Activated CD4-positive, alpha-beta T cell treated with anti-CD3 and anti-CD28 coated beads for 4 hours (primary cell): ENCODE measurements at regions not wholly inside any gene's neighbourhood (a gene's known extent, or its start where the extent isn't known, plus 50 kb on each side); places are given as distances from the start of the nearest gene placed in this dataset.

ENCODE experiments used
- DNase-seq, 2 donors: peaks; one replicate each; pipeline ENCODE4 v3.0.0-alpha.2; 2020

DNA sequence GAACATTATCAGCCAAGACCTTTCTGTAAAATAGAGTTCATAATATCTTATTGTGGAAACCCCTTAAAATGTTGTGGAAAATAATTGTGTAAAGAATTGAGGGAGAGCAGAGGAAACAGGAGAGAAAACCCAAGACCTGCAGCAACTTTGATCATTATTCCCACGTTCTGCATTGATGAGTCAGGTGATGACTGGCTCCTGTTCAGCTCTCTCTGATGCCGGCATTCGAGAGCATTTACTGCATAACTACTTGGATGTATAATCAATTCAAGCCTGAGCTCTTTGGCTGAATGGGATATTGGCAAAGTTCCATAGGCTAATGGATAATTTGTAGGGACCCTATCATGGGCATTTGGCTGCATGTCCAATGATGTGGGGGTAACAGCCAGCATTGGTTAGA is 176.3 kb upstream of the ARID2 start:
- no peak for DNase-seq

DNA sequence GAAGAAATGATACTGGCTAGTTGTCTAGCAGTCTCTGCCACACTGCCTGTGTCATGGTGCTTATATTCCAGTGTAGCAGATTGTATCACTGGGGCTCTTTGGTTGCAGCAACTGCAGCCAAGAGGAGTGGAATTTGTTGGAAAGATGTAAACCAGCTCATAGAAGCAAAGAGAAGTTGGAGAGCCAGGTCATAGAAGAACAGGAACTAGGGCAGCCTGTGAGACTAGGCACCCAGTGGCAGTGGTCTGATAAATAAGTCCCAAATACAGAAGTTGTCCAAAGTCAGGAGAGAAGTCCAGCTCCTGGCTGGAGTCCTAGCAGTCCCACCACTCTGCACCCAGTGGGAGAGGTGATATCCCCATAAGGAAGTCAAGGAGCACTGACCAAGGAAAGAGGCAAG is 172.5 kb upstream of the ARID2 start:
- no peak for DNase-seq

DNA sequence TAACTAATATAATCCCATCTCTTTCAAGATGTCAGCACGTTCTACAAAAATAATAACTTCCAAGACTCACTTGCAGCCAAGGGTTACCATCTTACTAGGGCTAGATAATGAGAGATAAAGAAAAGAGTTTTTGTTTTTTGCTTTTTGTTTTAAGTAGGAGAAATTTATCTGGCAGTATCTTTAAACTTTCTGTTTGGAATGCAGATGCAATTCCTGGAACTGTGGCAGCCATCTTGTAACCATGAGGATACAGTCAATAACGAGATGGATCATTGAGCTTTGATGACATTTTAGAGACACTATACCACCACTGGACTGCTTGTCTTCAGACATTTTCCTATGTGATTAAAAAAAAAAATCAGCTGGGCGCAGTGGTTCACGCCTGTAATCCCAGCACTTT is 171.2 kb upstream of the ARID2 start:
- DNase-seq: no peak

DNA sequence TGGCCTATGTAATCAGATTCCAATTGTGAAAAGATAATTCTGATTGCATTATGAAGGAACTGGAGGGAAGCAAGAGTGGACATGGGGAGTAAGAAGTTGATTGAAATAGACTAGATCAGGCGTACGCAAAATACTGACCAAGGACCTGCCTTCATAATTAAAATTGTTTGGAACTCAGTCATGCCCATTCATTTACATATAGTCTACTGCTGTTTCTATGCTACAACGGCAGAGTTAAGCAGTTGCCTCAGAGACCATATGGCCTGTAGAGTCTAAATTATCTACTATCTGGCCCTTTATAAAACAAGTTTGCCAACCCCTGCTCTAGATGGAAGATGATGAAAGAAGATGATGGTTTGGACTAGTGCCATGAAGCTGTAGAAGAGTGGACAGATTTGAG is 170.0 kb upstream of the ARID2 start:
- DNase-seq: no peak

DNA sequence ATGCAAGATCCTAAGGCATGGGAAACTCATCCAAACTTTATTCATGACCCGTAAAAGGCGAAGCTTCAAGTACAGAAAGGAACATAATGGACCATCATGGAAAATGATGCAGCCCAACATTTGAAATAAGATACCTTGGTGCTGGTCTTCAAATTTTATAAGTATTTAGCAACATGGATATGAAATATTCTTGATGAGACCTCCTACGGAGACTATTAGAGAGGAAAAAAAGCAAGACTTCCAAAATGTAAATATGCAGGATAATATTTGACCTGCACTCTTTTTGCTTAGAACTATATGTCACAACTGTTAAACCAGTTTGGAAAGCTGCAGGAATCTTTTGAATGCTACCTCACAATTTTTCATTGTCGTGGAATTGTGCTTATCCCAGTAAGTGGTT is 168.8 kb upstream of the ARID2 start:
- DNase-seq: no peak

DNA sequence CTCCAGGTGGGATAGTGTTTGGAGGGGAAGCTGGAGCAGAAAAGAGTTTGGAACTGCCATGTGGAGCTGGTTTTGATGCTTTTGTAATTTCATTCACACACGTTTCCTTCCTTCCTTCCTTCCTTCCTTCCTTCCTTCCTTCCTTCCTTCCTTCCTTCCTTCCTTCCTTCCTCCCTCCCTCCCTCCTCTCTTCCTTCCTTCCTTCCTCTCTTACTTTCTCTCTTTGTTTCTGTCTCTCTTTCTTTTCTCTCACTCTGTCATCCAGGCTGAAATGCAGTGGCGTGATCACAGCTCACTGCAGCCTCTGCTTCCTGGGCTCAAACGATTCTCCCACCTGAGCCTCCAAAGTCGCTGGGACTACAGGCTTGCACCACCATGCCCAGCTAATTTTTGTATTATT is 168.0 kb upstream of the ARID2 start:
- DNase-seq: no peak

DNA sequence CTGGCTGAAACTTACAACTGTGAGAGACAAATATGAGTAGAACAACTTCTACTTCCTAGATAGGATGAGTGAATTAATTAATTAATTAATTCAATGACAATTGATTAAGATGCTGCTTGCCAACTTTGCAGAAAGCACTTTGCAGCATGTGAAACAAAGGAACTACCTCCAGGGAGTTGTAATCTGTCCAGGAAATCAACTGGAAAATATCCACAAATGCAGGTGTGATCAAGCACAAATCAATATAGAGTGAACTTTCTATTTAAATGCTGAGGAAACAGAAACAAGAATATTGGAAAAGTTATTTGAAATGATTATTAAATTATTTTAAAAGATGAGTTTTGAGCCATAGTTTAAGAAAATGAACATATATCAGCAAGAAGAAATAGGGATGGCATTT is 163.9 kb upstream of the ARID2 start:
- no peak for DNase-seq

DNA sequence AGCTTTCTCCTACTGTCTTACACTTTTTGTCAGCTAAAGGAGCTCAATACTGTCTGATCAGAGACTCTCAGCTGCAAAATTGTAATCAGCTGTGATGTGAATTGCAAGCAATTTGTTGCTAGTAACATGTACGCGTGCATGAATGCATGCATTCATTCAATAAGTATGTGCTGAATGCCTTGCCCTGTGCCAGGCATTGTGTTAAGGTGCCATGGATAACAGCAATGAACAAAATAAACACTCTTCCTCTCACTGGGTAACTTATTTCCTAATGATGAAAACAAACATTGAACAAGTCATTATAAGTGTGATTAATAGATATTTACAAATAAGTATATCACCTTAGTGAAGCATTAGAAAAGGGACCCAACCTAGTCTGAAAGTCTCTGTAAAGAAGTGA is 163.2 kb upstream of the ARID2 start:
- no peak for DNase-seq

DNA sequence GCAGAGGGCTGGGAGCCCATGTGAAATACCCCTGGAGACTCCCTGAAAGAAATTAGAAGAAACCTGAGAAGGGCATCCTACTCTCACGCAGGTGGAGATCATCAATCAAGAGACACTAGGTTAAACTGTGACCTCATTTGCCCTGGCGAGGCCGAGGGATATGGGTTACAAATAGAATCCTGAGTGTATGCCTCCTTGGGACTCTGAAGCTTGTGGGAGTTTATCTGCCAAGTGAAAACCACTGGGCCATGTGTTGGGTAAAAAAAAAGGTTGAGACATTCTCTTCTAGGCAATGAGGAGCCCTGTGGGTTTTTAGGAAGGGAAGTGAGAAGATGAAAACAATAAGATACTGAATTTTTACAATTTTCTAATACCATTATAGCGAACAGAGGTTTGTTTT is 160.7 kb upstream of the ARID2 start:
- DNase-seq: no peak

DNA sequence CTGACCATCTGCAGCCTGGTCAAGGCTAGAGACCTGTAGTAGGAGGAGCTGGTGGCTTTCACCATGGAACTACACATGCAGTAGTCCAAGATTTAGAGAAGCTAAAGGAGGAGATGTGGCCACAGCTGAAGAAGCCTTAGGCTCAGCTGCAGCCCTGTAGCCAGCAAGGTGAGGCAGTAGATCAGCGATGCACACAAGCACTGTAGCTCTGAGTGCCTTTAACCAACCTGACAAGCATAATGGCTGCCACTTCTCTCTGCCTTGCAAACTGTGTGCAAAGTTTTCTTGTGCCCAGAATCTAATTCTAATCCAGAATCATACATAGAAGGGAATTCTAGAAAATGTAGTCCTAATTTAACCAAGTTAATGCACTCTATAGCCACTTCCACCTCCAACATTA is 159.0 kb upstream of the ARID2 start:
- no peak for DNase-seq

DNA sequence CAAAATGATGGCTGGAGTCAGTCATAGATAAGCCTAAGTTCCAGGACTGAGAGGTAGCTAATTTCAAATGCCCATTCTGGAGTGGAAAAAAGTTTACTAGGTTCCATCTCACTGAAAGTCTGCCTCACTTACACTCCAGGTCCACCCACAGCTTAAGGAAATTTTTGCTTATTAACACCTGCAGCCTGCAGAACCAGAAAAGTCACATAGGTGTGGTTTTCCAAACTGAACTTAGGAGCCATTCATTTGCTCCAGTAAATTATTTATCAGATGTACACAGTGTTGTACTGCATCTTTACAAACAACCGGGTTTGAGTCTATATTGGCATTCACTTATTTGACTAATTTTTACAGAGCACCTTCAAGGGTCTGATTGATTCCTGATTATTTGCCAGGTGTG is 157.4 kb upstream of the ARID2 start:
- DNase-seq: no peak

DNA sequence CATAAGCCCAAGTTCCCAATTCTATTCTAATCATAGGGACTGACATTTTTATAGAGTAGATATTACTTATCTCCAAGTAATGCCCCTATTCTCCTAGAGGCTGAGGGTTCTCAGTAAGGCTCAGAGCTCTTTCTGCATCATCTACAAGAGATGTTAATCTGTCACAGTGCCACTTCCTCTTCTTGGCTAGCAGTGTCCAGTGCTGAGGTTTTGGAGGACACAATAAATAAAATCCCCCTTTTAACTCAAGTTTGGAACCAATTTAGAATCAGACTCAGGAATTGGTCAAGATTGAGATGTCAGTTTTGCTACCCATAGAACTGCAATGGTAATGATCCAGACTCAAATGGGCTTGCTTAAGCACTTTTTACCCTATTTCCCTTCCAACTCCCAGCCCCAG is 154.1 kb upstream of the ARID2 start:
- DNase-seq: no peak

DNA sequence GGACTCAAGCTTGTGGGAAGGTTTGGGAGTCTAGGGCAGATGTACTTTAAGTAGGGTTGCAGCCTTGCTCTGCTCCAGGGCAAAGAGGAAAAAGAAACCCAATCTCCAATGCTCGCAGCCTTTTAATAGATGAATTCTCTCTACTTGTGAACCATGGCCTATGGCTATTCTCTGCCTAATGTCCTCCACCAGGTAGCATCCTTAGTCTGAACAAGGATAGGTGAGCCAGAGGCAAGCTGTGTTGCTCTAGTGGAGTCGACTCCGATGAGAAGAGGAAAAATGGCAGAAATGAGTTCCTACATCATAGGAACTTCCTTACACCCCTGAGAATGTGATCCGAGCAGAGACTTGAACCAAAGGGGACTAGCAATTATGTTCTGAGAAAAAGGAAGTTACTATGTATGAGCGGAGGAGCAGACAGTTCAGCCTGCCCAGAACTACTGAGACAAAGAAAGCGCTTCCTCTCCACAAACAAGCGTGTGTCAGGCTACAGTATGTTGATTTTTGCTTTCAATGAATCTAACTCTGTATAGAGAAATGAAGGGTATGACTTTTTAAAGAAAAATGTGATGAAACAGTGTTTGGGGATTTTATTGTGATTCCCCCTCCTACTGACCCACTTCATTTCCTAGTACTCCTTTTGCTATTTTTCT is 153.6 kb upstream of the ARID2 start:
- no peak for DNase-seq

DNA sequence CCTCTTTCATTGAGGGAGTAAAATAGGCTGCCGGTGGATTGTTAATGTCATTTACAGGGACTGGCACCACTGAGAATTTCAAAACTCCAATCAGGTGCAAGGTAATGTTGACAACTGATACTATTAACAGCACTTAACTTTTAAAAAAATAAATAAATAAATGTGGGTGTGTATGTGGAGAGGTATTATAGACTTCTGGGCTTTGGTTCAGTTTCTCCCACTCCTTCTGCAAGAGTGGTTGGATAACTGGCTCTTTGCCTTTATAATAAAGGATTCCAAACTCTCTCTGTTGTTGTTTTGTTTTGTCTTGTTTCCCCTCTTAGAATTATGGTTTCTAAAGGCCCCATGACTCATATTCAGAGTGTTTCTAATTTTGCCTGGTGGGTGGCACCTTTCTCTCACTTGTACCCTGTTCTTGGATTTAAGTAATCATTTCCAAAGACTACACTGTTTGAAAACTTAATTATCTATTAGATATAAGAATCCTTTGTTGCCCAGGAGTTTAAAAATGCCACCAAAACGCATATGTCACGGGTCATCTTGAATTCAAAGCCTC is 151.6 kb upstream of the ARID2 start:
- no peak for DNase-seq

DNA sequence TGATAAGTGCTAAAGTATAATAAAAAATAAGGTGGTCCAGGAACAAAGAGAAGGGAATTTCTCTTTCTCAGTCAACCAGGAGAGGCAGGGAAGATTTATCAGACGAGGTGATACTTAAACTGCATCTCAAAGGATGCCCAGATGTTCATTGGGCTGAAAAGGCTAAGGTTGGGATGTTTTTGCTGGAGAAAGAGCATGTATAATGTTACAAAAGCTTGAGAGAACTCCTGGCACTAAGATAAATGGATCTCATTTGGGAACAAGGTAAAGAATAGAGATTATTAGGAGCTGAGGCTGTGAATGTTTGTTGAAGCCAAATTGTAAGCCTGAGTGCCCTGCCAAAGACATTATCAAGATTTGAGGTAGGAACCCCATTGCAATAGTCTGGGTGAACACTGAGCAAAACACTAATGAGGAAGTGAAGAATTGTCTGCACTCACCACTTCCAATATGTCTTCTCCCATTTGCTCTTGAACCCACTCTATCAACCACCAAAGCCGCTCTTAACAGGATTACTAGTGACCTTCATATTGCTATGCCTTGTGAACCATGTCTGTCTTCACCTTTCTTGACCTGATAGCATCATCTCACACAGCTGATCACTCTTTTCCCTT is 149.0 kb upstream of the ARID2 start:
- no peak for DNase-seq

DNA sequence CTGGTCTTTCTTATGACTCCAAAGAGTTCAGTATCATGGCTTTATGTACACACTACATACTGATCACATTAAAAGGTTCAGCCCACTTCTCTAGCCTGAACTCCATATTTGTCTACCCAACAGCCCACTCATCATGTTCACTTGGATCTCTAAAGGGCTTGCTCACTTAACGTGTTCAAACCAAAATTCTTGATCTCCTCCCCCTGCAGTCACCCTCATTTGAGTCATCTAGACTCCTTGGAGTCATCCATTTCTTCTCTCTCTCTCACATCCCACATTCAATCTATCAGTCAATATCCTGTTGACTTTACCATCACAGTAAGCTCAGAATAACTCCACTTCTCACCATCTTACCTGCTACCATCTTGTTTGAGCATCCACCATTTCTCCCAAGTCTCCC is 148.4 kb upstream of the ARID2 start:
- DNase-seq: no peak

DNA sequence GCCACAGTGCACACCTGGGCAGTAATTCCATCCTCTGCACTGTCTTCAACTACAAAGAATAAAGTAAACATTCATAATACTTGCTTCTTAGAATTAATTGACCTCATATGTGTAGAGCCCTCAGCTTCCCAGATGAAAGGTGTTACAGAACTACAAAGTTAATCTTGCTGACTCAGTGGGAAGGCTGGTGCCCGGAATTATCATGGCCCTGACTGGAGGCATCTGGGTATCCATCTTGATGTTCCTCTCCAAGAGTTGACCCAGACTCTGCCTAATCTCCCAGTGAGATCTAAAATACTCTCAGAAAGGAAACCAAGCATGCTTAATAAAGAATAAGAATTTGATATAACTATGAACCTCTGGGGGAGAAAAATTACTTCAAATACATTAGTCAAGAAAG is 147.0 kb upstream of the ARID2 start:
- DNase-seq: no peak

DNA sequence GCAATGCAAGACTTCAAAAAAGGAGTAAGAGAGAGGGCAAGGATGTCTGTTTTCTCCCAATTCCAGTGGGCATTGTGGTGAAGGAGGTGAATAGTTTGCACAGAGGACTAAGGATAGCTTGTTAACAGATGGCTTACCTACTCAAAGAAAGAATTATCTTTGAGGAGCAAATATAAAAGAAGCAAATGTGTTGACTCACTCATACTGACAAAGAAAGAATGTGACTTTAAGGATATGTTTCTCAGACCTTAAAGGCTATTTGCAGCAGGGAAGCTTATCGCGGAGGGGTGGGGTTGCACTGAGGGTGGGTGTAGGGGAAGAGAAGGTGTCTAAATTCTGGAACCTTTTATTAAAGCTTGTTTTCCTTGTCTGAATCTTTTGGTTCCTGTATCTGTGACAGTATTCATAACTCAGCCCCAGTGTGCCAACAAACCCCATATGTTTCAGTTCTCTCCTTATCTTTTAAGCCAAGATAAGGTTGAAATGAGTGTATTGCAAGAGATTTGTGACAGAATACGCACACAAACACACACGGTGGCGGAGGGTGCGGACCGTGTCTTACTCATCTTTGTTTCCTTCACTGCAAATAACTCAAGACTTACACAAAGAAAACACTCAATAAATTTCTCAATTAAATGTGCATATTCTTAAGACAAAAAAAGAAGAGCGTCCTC is 146.4 kb upstream of the ARID2 start:
- no peak for DNase-seq

DNA sequence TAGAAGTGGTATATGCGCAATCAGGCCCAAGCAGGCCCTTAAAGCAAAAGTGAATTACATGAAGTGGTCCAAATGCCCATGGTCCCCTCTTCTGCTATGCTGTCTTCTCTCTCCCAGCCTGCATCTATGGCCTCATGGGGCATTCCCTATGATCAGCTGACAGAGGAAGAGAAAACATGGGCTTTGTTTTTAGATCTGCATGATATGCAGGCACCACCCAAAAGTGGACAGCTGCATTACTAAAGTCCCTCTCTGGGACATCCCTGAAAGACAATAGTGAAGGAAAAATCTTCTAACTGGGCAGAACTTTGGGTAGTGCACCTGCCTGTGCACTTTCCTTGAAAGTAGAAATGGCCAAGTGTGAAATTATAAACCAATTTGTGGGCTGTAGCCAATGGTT is 145.2 kb upstream of the ARID2 start:
- no peak for DNase-seq

DNA sequence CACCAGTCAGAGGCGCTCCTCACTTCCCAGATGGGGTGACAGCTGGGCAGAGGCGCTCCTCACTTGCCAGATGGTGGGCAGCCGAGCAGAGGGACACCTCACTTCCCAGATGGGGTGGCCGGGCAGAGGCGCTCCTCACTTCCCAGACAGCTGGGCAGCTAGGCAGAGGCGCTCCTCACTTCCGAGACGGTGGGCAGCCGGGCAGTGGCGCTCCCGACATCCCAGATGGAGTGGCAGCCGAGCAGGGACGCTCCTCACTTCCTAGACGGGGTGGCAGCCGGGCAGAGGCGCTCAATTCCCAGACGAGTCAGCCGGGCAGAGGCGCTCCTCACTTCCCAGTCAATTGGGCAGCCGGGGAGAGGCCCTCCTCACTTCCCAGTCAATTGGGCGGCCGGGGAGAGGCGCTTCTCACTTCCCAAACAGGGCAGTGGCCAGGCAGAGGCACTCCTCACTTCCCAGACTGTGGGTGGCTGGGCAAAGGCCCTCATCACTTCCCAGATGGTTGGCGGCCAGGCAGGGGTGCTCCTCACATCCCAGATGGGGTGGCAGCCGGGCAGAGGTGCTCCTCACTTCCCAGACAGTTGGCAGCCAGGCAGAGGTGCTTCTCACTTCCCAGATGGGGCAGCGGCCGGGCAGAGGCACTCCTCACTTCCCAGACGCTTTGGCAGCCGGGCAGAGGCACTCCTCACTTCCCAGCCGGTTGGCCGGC is 143.8 kb upstream of the ARID2 start:
- DNase-seq: no peak

DNA sequence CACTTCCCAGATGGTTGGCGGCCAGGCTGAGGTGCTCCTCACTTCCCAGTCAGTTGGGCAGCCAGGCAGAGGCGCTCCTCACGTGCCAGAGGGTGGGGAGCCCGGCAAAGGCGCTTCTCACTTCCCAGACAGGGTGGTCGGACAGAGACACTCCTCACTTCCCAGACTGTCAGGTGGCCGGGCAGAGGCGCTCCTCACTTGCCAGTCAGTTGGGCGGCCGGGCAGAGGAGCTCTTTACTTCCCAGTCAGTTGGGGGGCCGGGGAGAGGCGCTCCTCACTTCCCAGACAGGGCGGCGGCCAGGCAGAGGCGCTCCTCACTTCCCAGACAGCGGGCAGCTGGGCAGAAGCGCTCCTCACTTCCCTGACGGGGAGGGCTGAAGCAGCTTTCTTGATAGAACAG is 143.0 kb upstream of the ARID2 start:
- no peak for DNase-seq

DNA sequence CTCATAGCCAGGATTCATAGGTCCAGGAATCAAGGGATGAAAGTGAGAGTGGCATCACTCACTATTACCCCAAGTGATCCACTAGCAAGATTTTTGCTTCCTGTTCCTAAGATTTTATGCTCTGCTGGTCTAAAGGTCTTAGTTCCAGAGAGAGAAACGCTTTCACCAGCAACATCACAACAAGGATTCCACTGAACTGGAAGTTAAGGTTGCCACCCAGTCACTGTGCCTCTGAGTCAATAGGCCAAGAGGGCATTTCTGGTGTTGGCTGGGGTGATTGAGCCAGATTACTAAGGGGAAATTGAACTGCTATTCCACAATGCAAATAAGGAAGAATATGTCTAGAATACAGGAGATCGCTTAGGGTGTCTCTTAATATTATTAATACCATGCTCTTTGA is 142.5 kb upstream of the ARID2 start:
- DNase-seq: no peak

DNA sequence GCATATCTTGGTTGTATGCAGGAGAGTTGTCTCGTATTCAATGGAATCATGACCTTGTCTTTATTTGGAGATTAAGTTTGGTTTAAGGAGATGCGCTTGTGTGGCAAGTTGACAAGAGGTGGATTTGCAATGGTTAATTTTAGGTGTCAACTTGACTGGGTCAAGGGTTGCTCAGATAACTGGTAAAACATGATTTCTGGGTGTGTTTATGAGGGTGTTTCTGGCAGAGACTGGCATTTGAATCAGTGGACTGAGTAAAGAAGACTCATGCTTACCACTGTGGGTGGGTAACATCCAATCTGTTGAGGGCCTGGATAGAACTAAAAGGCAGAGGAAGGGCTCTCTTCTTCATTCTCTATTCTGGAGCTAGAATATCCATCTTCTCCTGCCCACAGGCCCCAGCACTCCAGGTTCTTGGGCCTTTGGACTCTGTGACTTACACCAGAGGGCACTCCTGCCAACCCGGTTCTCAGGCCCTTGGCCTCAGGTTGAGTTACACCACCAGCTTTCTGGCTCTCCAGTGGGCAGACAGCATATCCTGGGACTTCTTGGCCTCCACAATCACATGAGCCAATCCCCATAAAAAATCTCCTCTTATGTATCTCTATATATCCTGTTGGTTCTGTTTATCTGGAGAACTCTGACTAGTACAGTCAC is 141.5 kb upstream of the ARID2 start:
- DNase-seq: no peak
